Psoas muscle (tissue), 7 donors: ENCODE measurements at regions not wholly inside any gene's neighbourhood (a gene's known extent, or its start where the extent isn't known, plus 50 kb on each side); places are given as distances from the start of the nearest gene placed in this dataset.

Experiments used
- ATAC-seq, 4 donors: fragments of 200-7000 bp; cut with Tn5 transposase; one replicate each; pipeline ENCODE4 v1.9.1; 2020; ENCODE audit warnings: moderate library complexity in 3 of 4, mild to moderate bottlenecking in 2 of 4
- DNase-seq, 2 donors: peaks; one replicate each; pipeline ENCODE4 v3.0.0-alpha.2; 2020
- H3K27ac ChIP-seq: fragments of 200-600 bp; one replicate; pipeline ENCODE4 v1.8.0; 2022
- H3K27me3 ChIP-seq, 3 donors: fragments of 200-600 bp in 1 of 3; one replicate each; pipeline versions ENCODE4 v1.6.1 to v1.8.0; 2013 to 2022; ENCODE audit warnings: low read length in 2 of 3, mild to moderate bottlenecking in 2 of 3, moderate library complexity in 1 of 3; ENCODE audit not compliant: insufficient read depth in 3 of 3
- H3K36me3 ChIP-seq, 2 donors: fragments of 200-600 bp in 1 of 2; one replicate each; pipeline versions ENCODE4 v1.6.1 to v1.8.0; 2013 to 2022; ENCODE audit warnings: low read depth in 1 of 2, mild to moderate bottlenecking in 1 of 2, moderate library complexity in 1 of 2; ENCODE audit not compliant: insufficient read depth in 1 of 2
- H3K4me1 ChIP-seq: fragments of 200-600 bp; one replicate; pipeline ENCODE4 v1.8.0; 2022
- H3K4me3 ChIP-seq: fragments of 200-600 bp; one replicate; pipeline ENCODE4 v1.8.0; 2022; ENCODE audit warnings: mild to moderate bottlenecking
- H3K9me3 ChIP-seq: fragments of 200-600 bp; one replicate; pipeline ENCODE4 v1.8.0; 2022
- CTCF ChIP-seq: fragments of 200-600 bp; IDR thresholded peaks from one replicate; pipeline ENCODE4 v1.8.0; 2022; ENCODE audit warnings: antibody characterized with exemption
- WGBS, 3 donors: extraction: QIAGEN DNeasy Blood & Tissue Kit; methylation state at CpG; one replicate each; pipeline versions ENCODE4 v1.1.6 to v1.1.7; 2013; 5-methylcytosine and 5-hydroxymethylcytosine counted together
- intact Hi-C, 2 donors: fragments of 100-400 bp; cut with DNase I; formaldehyde crosslinking; loops; one replicate each; pipeline versions ENCODE4 v1.11.0 to v1.14.2; 2022
- donor health status: healthy with polysubstance abuse.
- donor health status: DM: no; HTN: no; CAD: no; lungs with moderate emphysema.
- donor health status: Bipolar disorder and iron deficiency.
- donor health status: healthy.
- donor health status: DM: yes; HTN: yes; CAD: no.
- donor health status: DM: no; HTN: no; CAD: no.
- donor health status: DM: yes; HTN: yes; CAD: no.

GRCh38 chr15:72933976-72934375, 118.3 kb upstream of the NEO1 start:
- intact Hi-C loops, result no loop called here
- no peaks in the 10 kb centered on the region for H3K36me3 ChIP-seq
- no peak overlapping the region for H3K27ac ChIP-seq
- ATAC-seq, result no peak
- WGBS, 3 donors, result 32 to 47% (median 44%) methylated on average over 3 of the region's 3 CpGs
- no peaks in the 10 kb centered on the region for H3K27me3 ChIP-seq
- TF ChIP-seq CTCF, result no peak
- no peaks in the 10 kb centered on the region for H3K9me3 ChIP-seq
- H3K4me1 ChIP-seq, result no peaks in the 10 kb centered on the region
- DNase-seq, result no peak
- H3K4me3 ChIP-seq, result no peak overlapping the region

DNA sequence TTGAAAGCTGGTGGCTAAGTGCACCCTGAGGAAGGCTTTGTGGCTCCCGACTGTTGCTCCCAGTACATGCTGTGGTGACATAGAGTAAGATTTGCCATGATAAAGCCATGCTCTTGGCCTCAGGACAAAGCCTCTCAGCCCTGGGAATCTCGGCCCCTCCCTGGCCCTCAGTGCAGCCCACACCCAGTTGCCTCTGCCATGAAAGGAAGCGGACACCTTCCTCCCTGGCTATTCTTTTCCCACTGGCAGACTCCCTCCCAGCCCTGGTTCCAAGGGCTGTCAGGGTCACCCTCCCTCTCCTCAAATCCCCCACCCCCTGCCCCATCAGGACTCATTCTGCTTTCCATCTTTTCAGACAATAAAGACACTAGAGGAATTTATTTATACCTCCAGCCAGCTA, 119.8 kb upstream of the NEO1 start:
- WGBS, 3 donors, result 77 to 83% (median 83%) methylated on average over 3 of the region's 3 CpGs

GRCh38 chr15:72927451-72927850, 124.8 kb upstream of the NEO1 start:
- WGBS, 3 donors, result 90 to 94% (median 93%) methylated on average over 2 of the region's 2 CpGs
- Histone ChIP-seq H3K27me3 (no peaks in the 10 kb centered on the region), H3K4me3 (no peak overlapping the region), H3K36me3 (no peaks in the 10 kb centered on the region), H3K9me3 (no peaks in the 10 kb centered on the region), H3K4me1 (no peaks in the 10 kb centered on the region), H3K27ac (no peak overlapping the region)
- TF ChIP-seq CTCF, result no peak
- intact Hi-C loops, result no loop called here
- DNase-seq, result no peak
- no peak for ATAC-seq

More for the DNA sequence above, 119.8 kb upstream of the NEO1 start:
- Histone ChIP-seq H3K9me3 (no peaks in the 10 kb centered on the region), H3K27ac (no peak overlapping the region), H3K4me3 (no peak overlapping the region), H3K36me3 (no peaks in the 10 kb centered on the region), H3K27me3 (no peaks in the 10 kb centered on the region), H3K4me1 (no peaks in the 10 kb centered on the region)
- ATAC-seq, result no peak
- DNase-seq, result no peak
- TF ChIP-seq CTCF, result no peak
- intact Hi-C loops, result no loop called here

GRCh38 chr15:72925661-72926060, 126.6 kb upstream of the NEO1 start:
- Histone ChIP-seq H3K9me3 (no peaks in the 10 kb centered on the region), H3K4me3 (no peak overlapping the region), H3K27me3 (no peaks in the 10 kb centered on the region), H3K27ac (no peak overlapping the region), H3K4me1 (no peaks in the 10 kb centered on the region), H3K36me3 (no peaks in the 10 kb centered on the region)
- no peak for TF ChIP-seq CTCF
- intact Hi-C loops, result no loop called here
- no peak for ATAC-seq
- DNase-seq, result no peak
- WGBS, 3 donors, result 72 to 81% (median 76%) methylated on average over 2 of the region's 2 CpGs

DNA sequence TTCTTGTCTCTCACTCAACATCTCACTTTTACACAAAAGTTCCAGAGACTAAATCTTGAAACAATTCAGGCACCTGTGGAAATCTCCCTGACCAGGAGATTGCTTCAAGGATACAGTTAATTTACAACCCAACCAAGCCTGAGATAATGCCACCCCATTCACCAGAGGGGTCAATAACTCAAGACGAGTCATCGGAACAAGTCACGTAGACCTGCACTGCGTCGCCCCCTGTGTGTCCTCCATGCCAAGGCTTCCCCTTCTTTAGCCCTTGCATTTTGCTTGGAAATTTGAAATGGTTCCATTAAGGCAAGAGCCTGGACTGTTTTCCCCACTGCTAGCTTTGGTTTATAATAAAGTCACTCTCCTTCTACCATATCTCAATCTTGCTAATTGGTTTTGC, 129.0 kb upstream of the NEO1 start:
- no peaks in the 10 kb centered on the region for H3K27me3 ChIP-seq
- ATAC-seq, result no peak
- no peaks in the 10 kb centered on the region for H3K4me1 ChIP-seq
- no peak overlapping the region for H3K4me3 ChIP-seq
- DNase-seq, result no peak
- H3K36me3 ChIP-seq, result no peaks in the 10 kb centered on the region
- no peaks in the 10 kb centered on the region for H3K9me3 ChIP-seq
- TF ChIP-seq CTCF, result no peak
- no peak overlapping the region for H3K27ac ChIP-seq
- intact Hi-C loops, result no loop called here
- 82 to 87% (median 84%) methylated on average over 5 of the region's 5 CpGs for whole genome bisulfite sequencing, 3 donors
